GM19351 (cell line): ENCODE measurements at regions not wholly inside any gene's neighbourhood (a gene's known extent, or its start where the extent isn't known, plus 50 kb on each side); places are given as distances from the start of the nearest gene placed in this dataset.

Source experiments
- ATAC-seq: cut with Tn5 transposase; IDR thresholded peaks from one replicate; pipeline ENCODE4 v1.9.1; 2021; ENCODE audit warnings: mild to moderate bottlenecking, moderate library complexity; ENCODE audit not compliant: unreplicated experiment

DNA sequence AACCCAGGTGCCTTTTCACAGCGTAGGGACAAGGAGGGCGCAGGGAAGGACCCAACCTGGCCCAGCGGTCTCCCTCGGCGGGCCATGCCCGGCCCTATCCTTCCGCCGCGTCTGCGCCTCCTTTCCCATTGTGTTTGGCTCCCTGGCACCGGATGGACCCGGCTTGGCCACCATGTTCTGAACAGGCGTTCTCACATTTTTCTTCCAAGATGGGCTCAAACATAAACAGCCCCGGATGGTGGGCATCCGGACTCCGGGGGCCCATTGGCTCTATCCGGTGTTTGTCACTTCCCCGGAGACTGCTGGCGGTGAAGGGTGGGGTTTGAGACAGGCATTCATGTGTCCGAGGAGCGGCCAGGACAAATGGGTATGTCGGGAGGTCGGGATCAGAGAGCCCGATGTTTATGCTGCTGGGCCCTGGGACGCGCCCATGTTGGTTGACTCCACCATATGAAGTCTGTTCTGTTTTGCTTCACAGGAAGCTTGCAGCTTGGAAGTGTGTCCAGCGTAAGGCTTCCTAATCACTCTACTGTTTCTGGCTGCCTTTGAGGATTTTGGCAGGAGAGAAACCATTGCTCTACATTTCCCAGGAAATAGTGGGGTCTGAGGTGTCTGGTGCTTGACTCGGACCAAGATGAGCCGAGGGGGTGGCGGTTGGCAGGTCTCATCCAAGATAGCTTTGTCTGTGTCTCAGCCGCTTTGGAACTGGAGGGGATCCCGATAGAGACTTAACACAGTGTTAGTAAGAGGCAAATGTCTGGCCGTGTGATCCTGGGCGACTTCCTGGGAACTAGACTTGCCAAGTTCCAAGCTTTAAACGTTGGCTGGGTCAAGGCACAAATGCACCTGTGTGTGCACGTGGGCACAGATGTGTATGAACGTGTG is 188.3 kb downstream of the IRF8 start:
- ATAC-seq, result no peak

- no peak for ATAC-seq
Observed at GRCh38 chr16:86087896-86088230, 188.9 kb downstream of the IRF8 start.

DNA sequence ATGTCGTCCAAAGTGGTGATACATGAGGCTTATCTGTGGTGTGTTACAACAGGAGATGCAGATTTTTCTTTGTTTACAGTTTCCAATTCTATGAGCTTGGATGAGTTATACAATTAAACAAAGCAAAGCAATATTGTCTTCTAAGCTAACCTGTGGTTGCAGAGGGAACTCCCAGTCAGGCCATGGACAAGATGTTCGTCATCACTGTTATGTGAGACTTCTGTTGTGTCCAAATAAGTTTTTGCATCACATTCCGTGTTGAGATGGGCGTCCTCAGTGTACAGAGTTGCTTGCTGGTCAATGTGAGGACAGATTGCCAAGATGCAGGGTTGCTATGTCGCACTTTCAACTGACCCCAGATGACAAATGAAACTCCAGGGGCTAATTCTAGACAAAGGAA is 189.3 kb downstream of the IRF8 start:
- no peak for ATAC-seq

GRCh38 chr16:86088816-86089215 is 189.9 kb downstream of the IRF8 start:
- ATAC-seq, result no peak

DNA sequence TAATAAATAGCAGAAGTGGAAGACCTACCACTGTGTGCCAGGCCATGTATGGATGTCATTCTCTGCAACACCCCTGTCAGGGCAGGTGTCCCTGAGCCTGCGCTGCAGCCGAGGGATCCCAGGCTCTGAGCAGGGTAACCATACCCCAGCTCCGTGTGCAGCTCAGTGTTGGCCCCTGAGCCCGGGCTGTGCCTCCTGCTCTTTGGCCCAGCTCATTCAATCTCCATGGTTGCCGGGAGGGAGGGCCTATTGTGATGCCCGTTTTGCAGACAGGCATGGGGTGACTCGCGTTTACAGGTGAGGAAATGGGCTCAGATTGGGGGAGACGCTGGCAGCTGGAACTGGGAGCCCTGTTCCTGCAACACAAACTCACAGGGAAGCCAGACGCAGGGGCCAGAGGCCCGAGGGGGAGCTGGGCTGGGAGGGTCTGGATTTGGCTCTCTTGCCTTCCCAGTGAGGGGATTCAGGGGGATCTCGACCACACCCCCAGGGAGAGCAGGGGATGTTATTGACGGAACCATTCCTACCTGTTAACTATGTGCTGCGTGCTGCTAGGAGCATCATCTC is 190.5 kb downstream of the IRF8 start:
- ATAC-seq, result no peak

- ATAC-seq, result peak; percentile 75
Observed at GRCh38 chr16:86089991-86090390, 191.0 kb downstream of the IRF8 start.

DNA sequence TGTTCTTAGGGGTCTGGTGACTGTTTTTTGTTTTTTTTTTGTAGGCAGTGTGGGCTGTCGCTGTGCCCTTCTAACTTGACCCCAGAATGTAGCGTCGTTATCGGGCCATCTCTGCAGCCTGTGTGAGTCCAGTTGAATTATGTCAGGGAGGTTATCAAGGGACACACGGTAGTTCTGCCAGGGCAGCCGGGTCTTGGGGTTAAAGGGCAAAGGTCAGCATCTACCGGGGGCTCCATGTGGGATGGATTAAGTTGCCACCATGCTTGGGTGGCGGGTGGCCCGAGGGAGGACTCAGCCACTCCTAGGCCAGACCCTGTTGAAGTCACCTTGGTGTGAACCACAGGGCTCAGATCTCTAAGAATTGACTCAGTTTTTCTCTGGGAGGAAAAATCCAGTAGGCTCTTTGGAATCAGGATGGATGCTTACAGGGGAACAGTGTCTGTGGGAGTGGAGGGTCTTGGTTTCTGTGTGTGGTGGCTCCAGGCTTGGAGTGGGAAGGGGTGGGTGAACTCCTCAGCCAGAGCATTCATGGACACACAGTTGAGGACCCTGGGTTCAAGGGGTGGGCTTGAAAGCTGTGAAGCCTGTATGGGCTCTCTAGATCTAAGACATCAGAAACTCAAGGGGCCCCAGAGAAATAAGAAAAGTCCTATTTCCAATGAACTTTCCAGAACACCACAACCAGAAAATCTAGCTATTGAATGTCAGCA is 191.7 kb downstream of the IRF8 start:
- no peak for ATAC-seq

DNA sequence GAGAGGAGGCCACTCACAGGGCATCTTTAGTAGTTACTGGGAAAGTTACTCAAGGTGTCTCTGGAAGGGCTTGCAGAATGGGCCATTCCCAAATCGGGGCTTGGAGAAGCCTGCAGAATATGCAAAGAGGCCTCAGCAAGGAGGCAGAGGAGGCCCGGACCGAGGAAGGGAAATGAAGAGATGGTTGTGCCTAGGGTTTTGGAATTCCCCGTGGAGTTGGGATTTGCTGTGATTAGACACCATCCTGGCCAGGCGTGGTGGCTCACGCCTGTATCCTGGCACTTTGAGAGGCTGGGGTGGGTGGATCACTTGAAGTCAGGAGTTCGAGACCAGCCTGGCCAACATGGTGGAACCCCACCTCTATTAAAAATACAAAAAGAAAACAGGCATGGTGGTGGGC is 193.0 kb downstream of the IRF8 start:
- no peak for ATAC-seq

DNA sequence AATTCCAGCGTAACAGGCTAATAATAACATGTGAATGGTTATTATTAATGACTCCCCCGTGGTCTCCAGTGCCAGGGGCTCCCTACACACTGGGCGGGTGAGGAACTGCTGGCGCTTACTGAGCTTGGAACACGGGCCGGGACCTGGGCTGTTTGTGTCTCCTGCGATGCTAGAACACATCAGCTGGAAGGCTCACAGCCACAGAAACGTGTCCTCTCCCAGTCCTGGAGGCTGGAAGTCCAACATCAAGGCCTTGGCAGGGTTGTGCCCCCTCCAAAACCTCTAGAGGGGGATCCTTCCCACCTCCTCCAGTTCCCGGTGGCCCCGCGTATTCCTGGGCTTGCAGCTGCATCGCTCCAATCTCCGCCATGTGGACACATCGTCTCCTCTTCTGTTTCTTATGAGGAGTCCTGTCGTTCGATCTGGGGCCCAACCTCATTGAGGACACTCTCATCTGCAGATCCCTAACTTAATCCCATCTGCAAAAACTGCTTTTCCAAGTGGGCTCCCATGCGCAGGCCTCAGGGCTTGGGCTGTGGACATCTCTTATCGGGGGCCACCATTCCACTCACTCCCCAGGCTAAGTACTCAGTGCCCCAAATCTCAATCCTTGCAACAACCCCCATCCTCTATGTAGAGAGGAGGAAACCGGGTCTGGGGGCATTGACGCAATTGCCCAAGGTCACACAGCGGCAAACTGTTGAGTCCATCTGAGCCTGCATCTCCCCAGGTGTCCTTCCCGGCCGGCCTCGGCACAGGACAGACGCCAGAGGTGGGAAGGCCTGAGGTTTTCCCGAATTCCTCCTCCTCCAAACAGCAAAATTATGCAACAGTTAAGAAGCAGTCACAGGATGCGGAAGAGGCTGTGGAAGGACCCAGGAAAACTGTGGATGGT is 193.9 kb downstream of the IRF8 start:
- ATAC-seq, result no peak

DNA sequence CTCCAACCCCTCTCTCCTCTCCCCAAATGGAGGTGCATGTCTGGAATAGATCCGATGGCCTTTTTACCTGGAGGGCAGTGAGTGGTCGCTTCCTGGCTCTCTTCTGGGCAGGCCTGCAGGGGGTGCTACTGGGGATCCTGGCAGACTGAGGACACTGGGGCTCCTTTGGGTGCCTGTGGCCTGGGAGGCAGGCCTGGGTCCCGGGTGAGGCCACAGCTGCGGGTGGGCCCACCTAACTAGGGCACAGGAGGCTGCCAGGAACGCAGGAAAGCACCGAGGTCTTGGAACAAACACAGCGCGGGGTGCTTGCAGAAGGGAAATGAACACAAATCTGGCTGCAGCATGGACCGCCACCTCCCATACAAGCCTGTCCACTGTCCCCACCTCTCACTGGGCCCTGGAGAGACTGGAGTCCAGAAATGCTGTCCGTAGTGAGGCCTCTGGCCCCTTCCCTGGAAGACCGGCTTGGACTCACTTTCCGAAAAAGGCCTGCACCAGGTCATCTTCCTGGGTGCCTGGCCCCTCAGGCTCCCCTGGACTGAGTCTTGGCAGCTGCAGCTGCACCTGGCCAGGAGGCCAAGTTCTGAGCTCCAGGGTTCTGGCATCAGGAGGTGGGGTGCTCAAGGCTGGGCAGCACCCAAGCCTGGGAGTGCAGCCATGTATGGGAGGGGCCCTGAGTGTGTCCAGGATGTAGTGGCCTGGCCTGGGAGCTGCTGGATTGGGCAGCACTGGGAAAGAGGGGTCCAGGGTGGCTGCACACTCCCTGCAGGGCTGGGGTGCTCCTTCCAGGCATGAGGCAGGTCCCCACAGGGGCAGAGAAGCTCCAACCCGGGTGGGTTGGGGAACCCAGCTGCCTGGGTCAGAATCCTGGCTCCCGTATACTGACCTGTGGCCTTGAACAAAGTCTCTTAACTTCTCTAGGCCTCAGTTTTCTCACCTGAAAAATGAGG is 195.1 kb downstream of the IRF8 start:
- no peak for ATAC-seq

GRCh38 chr16:86095131-86095752 is 196.3 kb downstream of the IRF8 start:
- ATAC-seq, result no peak

GRCh38 chr16:86095906-86096485 is 197.0 kb downstream of the IRF8 start:
- no peak for ATAC-seq

DNA sequence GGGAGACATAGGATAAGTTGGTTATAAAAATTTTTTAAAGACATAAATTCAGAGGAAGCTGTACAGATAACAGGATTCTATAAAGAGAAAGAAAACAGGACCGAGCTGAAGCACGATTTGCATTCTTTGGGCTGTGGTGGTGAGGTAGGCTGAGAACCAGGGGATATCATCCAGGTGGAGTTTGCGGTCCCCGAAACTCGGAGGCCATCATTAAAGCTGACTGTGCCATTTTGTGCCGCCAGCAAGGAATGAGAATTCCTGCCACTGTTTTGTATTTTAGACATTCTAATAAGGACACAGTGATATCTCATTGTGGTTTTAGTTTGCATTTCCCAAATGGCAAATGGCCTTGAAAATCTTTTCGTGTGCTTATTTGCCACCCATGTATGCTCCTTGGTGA is 197.9 kb downstream of the IRF8 start:
- ATAC-seq, result no peak

GRCh38 chr16:86099326-86099725 is 200.4 kb downstream of the IRF8 start:
- no peak for ATAC-seq

- no peak for ATAC-seq
Observed at GRCh38 chr16:86100205-86101136, 201.5 kb downstream of the IRF8 start.

- ATAC-seq, result no peak
Observed at GRCh38 chr16:86101137-86101896, 202.4 kb downstream of the IRF8 start.

- no peak for ATAC-seq
Observed at GRCh38 chr16:86101897-86102157, 202.9 kb downstream of the IRF8 start.

DNA sequence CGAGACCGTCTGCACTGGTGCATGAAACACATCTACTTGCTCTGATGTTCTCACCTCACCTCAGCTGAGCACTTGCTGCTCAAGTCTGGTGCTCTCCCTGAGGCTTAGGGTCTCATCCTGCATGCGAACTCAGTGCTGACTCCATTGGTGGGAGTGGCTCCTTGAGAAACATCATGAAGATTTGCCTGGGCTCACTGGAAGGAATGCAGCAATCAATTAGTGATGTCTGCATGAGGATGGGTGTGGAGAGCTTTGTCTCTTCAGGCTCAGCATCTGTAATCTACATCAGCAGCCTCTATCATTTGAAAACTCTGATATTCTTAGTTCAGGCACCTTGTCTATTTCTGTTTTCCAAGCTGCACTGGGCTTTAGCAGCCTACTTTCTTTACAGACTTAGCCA is 204.4 kb downstream of the IRF8 start:
- no peak for ATAC-seq
